Testis (tissue), 2 donors: ENCODE measurements at regions not wholly inside any gene's neighbourhood (a gene's known extent, or its start where the extent isn't known, plus 50 kb on each side); places are given as distances from the start of the nearest gene placed in this dataset.
"Not testable (repeated sequence)": the region's sequence is repeated elsewhere in the genome, so short reads cannot be mapped to it uniquely, and the experiment has no call there.

ENCODE experiments used
- DNase-seq: peaks from one replicate; pipeline ENCODE4 v3.0.0-alpha.2; 2019
- H3K27ac ChIP-seq, 2 donors: fragments of 200-600 bp; sonication (generic); one replicate each; pipeline ENCODE4 v1.5.1; 2019
- H3K27me3 ChIP-seq: fragments of 200-600 bp; sonication (generic); one replicate; pipeline ENCODE4 v1.5.1; 2019
- H3K36me3 ChIP-seq: fragments of 200-600 bp; sonication (generic); one replicate; pipeline ENCODE4 v1.5.1; 2017; ENCODE audit warnings: low read depth; ENCODE audit errors: missing control alignments
- H3K4me1 ChIP-seq: fragments of 200-600 bp; sonication (generic); one replicate; pipeline ENCODE4 v1.5.1; 2019
- H3K4me3 ChIP-seq, 2 donors: fragments of 200-600 bp; sonication (generic); one replicate each; pipeline ENCODE4 v1.5.1; 2017 to 2019
- H3K9me3 ChIP-seq: fragments of 200-600 bp; sonication (generic); one replicate; pipeline ENCODE4 v1.5.1; 2017
- POLR2A ChIP-seq: fragments of 450-650 bp; IDR thresholded peaks from one replicate; pipeline ENCODE4 v1.6.1; 2017; ENCODE audit warnings: antibody characterized with exemption, mild to moderate bottlenecking, moderate library complexity
- WGBS, 2 donors: methylation state at CpG; one replicate each; pipeline ENCODE4 v1.1.5; 2018; 5-methylcytosine and 5-hydroxymethylcytosine counted together
- intact Hi-C: fragments of 100-400 bp; cut with DNase I; formaldehyde crosslinking; loops from one replicate; pipeline ENCODE4 v1.15.1; 2023; ENCODE audit warnings: low total_unique reads
- TF ChIP-seq, protein P1 (sequence below), 3 experiments: fragments of 450-650 bp in 2 of 3; fragments of 200-600 bp in 1 of 3; sonication (generic) in 1 of 3; IDR thresholded peaks; one replicate each; pipeline ENCODE4 v1.5.1; 2016 to 2019; ENCODE audit warnings: antibody characterized with exemption in 3 of 3, mild to moderate bottlenecking in 2 of 3, moderate library complexity in 1 of 3

GRCh38 chr12:29024117-29024516, 125.0 kb upstream of the FAR2 start:
- TF ChIP-seq, protein P1, sequence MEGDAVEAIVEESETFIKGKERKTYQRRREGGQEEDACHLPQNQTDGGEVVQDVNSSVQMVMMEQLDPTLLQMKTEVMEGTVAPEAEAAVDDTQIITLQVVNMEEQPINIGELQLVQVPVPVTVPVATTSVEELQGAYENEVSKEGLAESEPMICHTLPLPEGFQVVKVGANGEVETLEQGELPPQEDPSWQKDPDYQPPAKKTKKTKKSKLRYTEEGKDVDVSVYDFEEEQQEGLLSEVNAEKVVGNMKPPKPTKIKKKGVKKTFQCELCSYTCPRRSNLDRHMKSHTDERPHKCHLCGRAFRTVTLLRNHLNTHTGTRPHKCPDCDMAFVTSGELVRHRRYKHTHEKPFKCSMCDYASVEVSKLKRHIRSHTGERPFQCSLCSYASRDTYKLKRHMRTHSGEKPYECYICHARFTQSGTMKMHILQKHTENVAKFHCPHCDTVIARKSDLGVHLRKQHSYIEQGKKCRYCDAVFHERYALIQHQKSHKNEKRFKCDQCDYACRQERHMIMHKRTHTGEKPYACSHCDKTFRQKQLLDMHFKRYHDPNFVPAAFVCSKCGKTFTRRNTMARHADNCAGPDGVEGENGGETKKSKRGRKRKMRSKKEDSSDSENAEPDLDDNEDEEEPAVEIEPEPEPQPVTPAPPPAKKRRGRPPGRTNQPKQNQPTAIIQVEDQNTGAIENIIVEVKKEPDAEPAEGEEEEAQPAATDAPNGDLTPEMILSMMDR (IDR thresholded peaks at IDR 0.05) = no peak
- no peak for TF ChIP-seq POLR2A
- 59 to 82% methylated on average over 1 of the region's 1 CpG for WGBS, 2 donors
- H3K36me3 ChIP-seq = no peaks in the 10 kb centered on the region
- intact Hi-C loops = no loop called here
- H3K4me1 ChIP-seq = no peaks in the 10 kb centered on the region
- DNase-seq = no peak
- no peak overlapping the region for H3K27ac ChIP-seq
- H3K27me3 ChIP-seq = no peaks in the 10 kb centered on the region
- no peaks in the 10 kb centered on the region for H3K9me3 ChIP-seq
- no peak overlapping the region for H3K4me3 ChIP-seq

DNA sequence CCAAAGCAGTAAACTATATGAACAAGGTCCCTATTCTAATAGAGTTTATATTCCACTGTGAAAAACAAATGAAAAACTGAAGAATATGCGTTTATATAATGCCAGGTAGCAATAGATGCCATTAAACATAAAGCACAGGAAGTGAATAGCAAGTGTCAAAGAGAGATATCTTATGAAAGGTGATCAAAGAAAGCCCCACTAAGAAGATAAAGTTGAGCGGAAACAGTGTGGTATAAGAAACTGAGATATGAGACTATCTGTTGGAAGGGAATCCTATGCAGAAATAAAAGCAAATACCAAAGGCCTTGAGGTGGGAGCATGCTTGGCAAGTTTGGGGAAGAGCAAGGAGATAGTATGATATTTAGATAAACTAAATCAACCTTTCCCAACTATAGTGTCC, 123.1 kb upstream of the FAR2 start:
- Histone ChIP-seq H3K27me3 (no peaks in the 10 kb centered on the region), H3K4me3 (no peak overlapping the region), H3K36me3 (no peaks in the 10 kb centered on the region), H3K9me3 (no peaks in the 10 kb centered on the region), H3K27ac (no peak overlapping the region), H3K4me1 (no peaks in the 10 kb centered on the region)
- DNase-seq = no peak
- TF ChIP-seq, protein P1 (IDR thresholded peaks at IDR 0.05) = no peak
- TF ChIP-seq POLR2A = no peak
- intact Hi-C loops = no loop called here
- 88 to 93% methylated on average over 2 of the region's 2 CpGs for WGBS, 2 donors

- WGBS, 2 donors = 69 to 93% methylated on average over 4 of the region's 4 CpGs
- intact Hi-C loops = no loop called here
- DNase-seq = no peak
Observed at GRCh38 chr12:29026419-29026818, 122.7 kb upstream of the FAR2 start.

GRCh38 chr12:29029484-29029883, 119.6 kb upstream of the FAR2 start:
- H3K4me3 ChIP-seq, H3K4me1 ChIP-seq, H3K27me3 ChIP-seq, H3K9me3 ChIP-seq, intact Hi-C loops, H3K36me3 ChIP-seq, H3K27ac ChIP-seq, DNase-seq: not testable (repeated sequence)
- WGBS, 2 donors = 95% methylated on average over 8 of the region's 8 CpGs

More at GRCh38 chr12:29026419-29026818, 122.7 kb upstream of the FAR2 start:
- H3K9me3 ChIP-seq = no peaks in the 10 kb centered on the region
- no peaks in the 10 kb centered on the region for H3K36me3 ChIP-seq
- H3K27me3 ChIP-seq = no peaks in the 10 kb centered on the region
- no peak overlapping the region for H3K4me3 ChIP-seq
- no peak for TF ChIP-seq POLR2A
- TF ChIP-seq, protein P1 (IDR thresholded peaks at IDR 0.05) = no peak
- H3K4me1 ChIP-seq = no peaks in the 10 kb centered on the region
- H3K27ac ChIP-seq = no peak overlapping the region

DNA sequence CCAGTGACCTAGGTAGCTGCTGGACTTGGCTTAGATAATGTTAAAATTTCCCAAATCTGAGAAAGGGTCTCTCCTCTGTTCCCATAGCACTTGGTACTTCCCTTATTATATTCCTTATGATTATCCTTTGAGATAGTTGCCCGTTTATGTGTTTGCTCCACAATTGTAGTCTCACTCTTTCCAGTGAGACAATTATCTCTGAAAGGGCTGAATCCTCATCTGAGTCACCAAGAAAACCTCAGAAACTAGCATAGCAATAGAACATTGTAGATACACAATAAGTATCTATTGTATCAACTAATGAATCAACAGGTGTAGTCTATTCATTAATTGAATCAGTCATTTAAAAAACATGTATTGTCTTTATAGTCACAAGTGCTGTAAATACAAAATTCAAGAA, 119.1 kb upstream of the FAR2 start:
- WGBS, 2 donors = 93 to 95% methylated on average over 1 of the region's 1 CpG
- intact Hi-C loops = no loop called here

More for the DNA sequence above, 119.1 kb upstream of the FAR2 start:
- Histone ChIP-seq H3K27ac (no peak overlapping the region), H3K27me3 (no peaks in the 10 kb centered on the region), H3K9me3 (no peaks in the 10 kb centered on the region), H3K36me3 (no peaks in the 10 kb centered on the region), H3K4me1 (no peaks in the 10 kb centered on the region), H3K4me3 (no peak overlapping the region)
- DNase-seq = no peak
- no peak for TF ChIP-seq POLR2A
- TF ChIP-seq, protein P1 (IDR thresholded peaks at IDR 0.05) = no peak
